GM12878 (cell line): ENCODE measurements at regions not wholly inside any gene's neighbourhood (a gene's known extent, or its start where the extent isn't known, plus 50 kb on each side); places are given as distances from the start of the nearest gene placed in this dataset.
A peak's percentile ranks its signal among the peaks of the same experiment; 100 is the strongest.

ENCODE experiments used
- ATAC-seq: fragments of 200-7000 bp; cut with Tn5 transposase; 3 replicates; pipeline ENCODE4 v1.9.1; 2020; ENCODE audit warnings: mild to moderate bottlenecking, moderate library complexity
- BruUV-seq: library from RNA; stranded (reverse); fragments of 400-500 nt; replicated peaks from 2 replicates; lab custom pipeline; 2021; lab: Mats Ljungman, UMichigan
- CTCF ChIA-PET: fragments of 300-600 bp; sonication (Branson Sonifier 250); formaldehyde crosslinking; extraction: SDS; loops from one replicate; lab custom pipeline; 2021; ENCODE audit warnings: inconsistent platforms; lab: Yijun Ruan, JAX
- POLR2A ChIA-PET: fragments of 350-600 bp; formaldehyde crosslinking; extraction: SDS; loops from one replicate; lab custom pipeline; 2021; ENCODE audit warnings: inconsistent platforms; lab: Charles Lee
- RAD21 ChIA-PET: fragments of 300-600 bp; sonication (Branson Sonifier 250); formaldehyde crosslinking; loops from one replicate; lab custom pipeline; 2023; ENCODE audit warnings: antibody characterized with exemption; ENCODE audit not compliant: unreplicated experiment; lab: Charles Lee
- SMC1A ChIA-PET: fragments of 300-600 bp; sonication (Branson Sonifier 250); formaldehyde crosslinking; loops from one replicate; lab custom pipeline; 2023; ENCODE audit not compliant: unreplicated experiment, uncharacterized antibody; lab: Charles Lee
- DNase-seq: peaks from one replicate; pipeline ENCODE4 v3.0.0-alpha.2; 2011; ENCODE audit warnings: low read depth, low spot score
- FAIRE-seq: peaks from 3 replicates; lab custom pipeline; 2011; peaks lifted over from hg19 to GRCh38; lab: Jason Lieb, UNC
- H2AFZ ChIP-seq: 2 replicates; pipeline ENCODE4 v1.6.0; 2011; ENCODE audit warnings: low read depth, low read length, control low read depth; ENCODE audit not compliant: control insufficient read depth
- H3K27ac ChIP-seq: 2 replicates; pipeline ENCODE4 v1.5.1; 2011; ENCODE audit warnings: control low read depth; ENCODE audit not compliant: control insufficient read depth, insufficient read depth
- H3K27me3 ChIP-seq, 2 experiments: replicated peaks in 1 of 2; 2 replicates each; pipeline versions ENCODE4 v1.6.0 to v1.6.1; 2011; ENCODE audit warnings: low read length in 1 of 2; ENCODE audit not compliant: control insufficient read depth in 2 of 2, insufficient read depth in 2 of 2
- H3K36me3 ChIP-seq, 2 experiments: 2 replicates each; pipeline ENCODE4 v1.5.1; 2011; ENCODE audit warnings: low read length in 1 of 2; ENCODE audit not compliant: control insufficient read depth in 2 of 2, insufficient read depth in 2 of 2
- H3K4me1 ChIP-seq: 2 replicates; pipeline ENCODE4 v1.6.1; 2011; ENCODE audit warnings: mild to moderate bottlenecking, low read length, moderate library complexity, mixed read lengths; ENCODE audit not compliant: control insufficient read depth, insufficient read depth
- H3K4me2 ChIP-seq: 2 replicates; pipeline ENCODE4 v1.6.0; 2011; ENCODE audit warnings: control low read depth; ENCODE audit not compliant: control insufficient read depth, insufficient read depth
- H3K4me3 ChIP-seq: fragments of 200-600 bp; sonication (generic); 2 replicates; pipeline ENCODE4 v1.5.1; 2016
- H3K79me2 ChIP-seq: 2 replicates; pipeline ENCODE4 v1.6.0; 2011; ENCODE audit warnings: low read length; ENCODE audit not compliant: control insufficient read depth, insufficient read depth
- H3K9ac ChIP-seq: 2 replicates; pipeline ENCODE4 v1.8.0; 2011; ENCODE audit warnings: low read length, control low read depth, mixed read lengths; ENCODE audit not compliant: control insufficient read depth, insufficient read depth
- H3K9me3 ChIP-seq: replicated peaks from 3 replicates; pipeline ENCODE4 v1.5.1; 2011; ENCODE audit warnings: mild to moderate bottlenecking, low read length; ENCODE audit not compliant: control insufficient read depth, insufficient read depth
- H4K20me1 ChIP-seq: 2 replicates; pipeline ENCODE4 v1.6.0; 2011; ENCODE audit not compliant: control insufficient read depth, insufficient read depth
- CHD2 ChIP-seq: IDR thresholded peaks from 2 replicates; pipeline ENCODE4 v1.6.1; 2011; ENCODE audit warnings: low read depth, low read length, improper control_type of control experiment, borderline replicate concordance
- HDAC2 ChIP-seq: fragments of 200-600 bp; sonication (generic); IDR thresholded peaks from 2 replicates; pipeline ENCODE4 v1.6.1; 2017
- JUNB ChIP-seq: IDR thresholded peaks from 2 replicates; pipeline ENCODE4 v1.6.1; 2016; ENCODE audit warnings: antibody characterized with exemption, mild to moderate bottlenecking
- JUND ChIP-seq: IDR thresholded peaks from 2 replicates; pipeline ENCODE4 v1.6.1; 2012; ENCODE audit warnings: low read depth, mild to moderate bottlenecking, low read length, improper control_type of control experiment, moderate library complexity
- NR2C1 ChIP-seq: fragments of 450-650 bp; IDR thresholded peaks from 2 replicates; pipeline ENCODE4 v1.6.1; 2017; ENCODE audit warnings: antibody characterized with exemption, mild to moderate bottlenecking, moderate library complexity
- NR2F1 ChIP-seq: fragments of 450-650 bp; conservative IDR thresholded peaks from 2 replicates; pipeline ENCODE4 v1.6.1; 2017; ENCODE audit warnings: mild to moderate bottlenecking
- SMARCA5 ChIP-seq: fragments of 450-650 bp; IDR thresholded peaks from 2 replicates; pipeline ENCODE4 v1.6.1; 2017; ENCODE audit warnings: mild to moderate bottlenecking
- TCF7 ChIP-seq: IDR thresholded peaks from 2 replicates; pipeline ENCODE4 v1.6.1; 2014; ENCODE audit warnings: antibody characterized with exemption, borderline replicate concordance
- YY1 ChIP-seq: IDR thresholded peaks from 2 replicates; pipeline ENCODE4 v1.6.1; 2011; ENCODE audit warnings: low read depth, mild to moderate bottlenecking, low read length
- WGBS: methylation state at CpG from one replicate; pipeline ENCODE4 v1.1.6; 2016; ENCODE audit warnings: low lambda C conversion rate; ENCODE audit not compliant: insufficient replicate concordance, insufficient coverage; ENCODE audit errors: missing lambda C conversion rate; 5-methylcytosine and 5-hydroxymethylcytosine counted together
- in situ Hi-C: fragments of 300-500 bp; cut with MboI; formaldehyde crosslinking; loops from 9 replicates; pipeline ENCODE4 v1.14.3; 2018; ENCODE audit warnings: mixed read lengths
- intact Hi-C: fragments of 100-400 bp; cut with micrococcal nuclease; formaldehyde crosslinking; loops from one replicate; pipeline ENCODE4 v1.14.2; 2022; ENCODE audit not compliant: unreplicated experiment
- TF ChIP-seq, protein P1 (sequence below): IDR thresholded peaks from 2 replicates; pipeline ENCODE4 v1.6.1; 2012; ENCODE audit warnings: low read length, inconsistent platforms

GRCh38 chr18:22345718-22346117, 72.0 kb downstream of the CTAGE1 start:
- H2AFZ ChIP-seq, result no peak overlapping the region
- no peak overlapping the region for H3K4me3 ChIP-seq
- no peak overlapping the region for H3K4me2 ChIP-seq
- H3K27ac ChIP-seq, result no peak overlapping the region
- no peak for DNase-seq
- 3% methylated on average over 2 of the region's 2 CpGs for WGBS
- RAD21 ChIA-PET, result no interaction called here
- H3K4me1 ChIP-seq, result no peaks in the 10 kb centered on the region
- TF ChIP-seq SMARCA5 (no peak), YY1 (no peak), NR2C1 (no peak), TCF7 (no peak), CHD2 (no peak), JUND (no peak), HDAC2 (no peak), JUNB (no peak)
- TF ChIP-seq, all 136 proteins: peak for 0
- no peaks in the 10 kb centered on the region for H3K9me3 ChIP-seq
- in situ Hi-C loops (no loop called here), intact Hi-C loops (no loop called here)
- ATAC-seq (no peak), FAIRE-seq (no peak)
- no peaks in the 10 kb centered on the region for H4K20me1 ChIP-seq
- ChIA-PET CTCF (interaction anchor here (0.6 to 1.3 kb wide), 2 partner anchors 21 to 367 kb away, joined by 3 read pairs; no protein-coding TSS in a partner anchor), SMC1A (interaction anchor here (2.5 kb wide), 1 partner anchor 13 kb away, joined by 12 read pairs; no protein-coding TSS in a partner anchor), POLR2A (no interaction called here)
- H3K36me3 ChIP-seq, result no peaks in the 10 kb centered on the region
- peaks cover 8 to 12% of the 10 kb centered on the region in 2 experiments for H3K27me3 ChIP-seq
- H3K79me2 ChIP-seq, result no peaks in the 10 kb centered on the region
- no TSS peak for BruUV-seq
- H3K9ac ChIP-seq, result no peak overlapping the region

- no peaks in the 10 kb centered on the region for H3K36me3 ChIP-seq
- no peak for DNase-seq
- TF ChIP-seq, protein P1, sequence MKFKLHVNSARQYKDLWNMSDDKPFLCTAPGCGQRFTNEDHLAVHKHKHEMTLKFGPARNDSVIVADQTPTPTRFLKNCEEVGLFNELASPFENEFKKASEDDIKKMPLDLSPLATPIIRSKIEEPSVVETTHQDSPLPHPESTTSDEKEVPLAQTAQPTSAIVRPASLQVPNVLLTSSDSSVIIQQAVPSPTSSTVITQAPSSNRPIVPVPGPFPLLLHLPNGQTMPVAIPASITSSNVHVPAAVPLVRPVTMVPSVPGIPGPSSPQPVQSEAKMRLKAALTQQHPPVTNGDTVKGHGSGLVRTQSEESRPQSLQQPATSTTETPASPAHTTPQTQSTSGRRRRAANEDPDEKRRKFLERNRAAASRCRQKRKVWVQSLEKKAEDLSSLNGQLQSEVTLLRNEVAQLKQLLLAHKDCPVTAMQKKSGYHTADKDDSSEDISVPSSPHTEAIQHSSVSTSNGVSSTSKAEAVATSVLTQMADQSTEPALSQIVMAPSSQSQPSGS, result no peak
- no peak for TF ChIP-seq CHD2
- TF ChIP-seq NR2F1, result peak; percentile 67; the same call in 1 of the 2 replicates
- TF ChIP-seq, all 136 proteins: peak for 1
- CTCF ChIA-PET, result interaction anchor here (0.6 to 1.3 kb wide), 2 partner anchors 20 to 368 kb away, joined by 3 read pairs; no protein-coding TSS in a partner anchor
- Histone ChIP-seq H3K27me3 (peaks cover 8 to 12% of the 10 kb centered on the region in 2 experiments), H3K4me3 (no peak overlapping the region), H3K9me3 (no peaks in the 10 kb centered on the region), H3K27ac (no peak overlapping the region), H2AFZ (no peak overlapping the region), H3K4me1 (no peaks in the 10 kb centered on the region), H4K20me1 (no peaks in the 10 kb centered on the region), H3K9ac (no peak overlapping the region), H3K79me2 (no peaks in the 10 kb centered on the region), H3K4me2 (no peak overlapping the region)
- SMC1A ChIA-PET, result interaction anchor here (2.5 kb wide), 1 partner anchor 12 kb away, joined by 12 read pairs; no protein-coding TSS in a partner anchor
- RAD21 ChIA-PET, result no interaction called here
- FAIRE-seq (no peak), ATAC-seq (no peak)
- POLR2A ChIA-PET, result no interaction called here
- WGBS, result 0% methylated on average over 3 of the region's 3 CpGs
- intact Hi-C loops (no loop called here), in situ Hi-C loops (no loop called here)
- no TSS peak for BruUV-seq
These were observed 72.6 kb downstream of the CTAGE1 start for GRCh38 chr18:22344908-22345670.
